LNCaP clone FGC (cell line): ENCODE measurements at regions not wholly inside any gene's neighbourhood (a gene's known extent, or its start where the extent isn't known, plus 50 kb on each side); places are given as distances from the start of the nearest gene placed in this dataset.

Experiments
- DNase-seq: peaks from one replicate; pipeline ENCODE4 v3.0.0-alpha.2; 2011; ENCODE audit warnings: low read depth
- H3K4me3 ChIP-seq: 2 replicates; pipeline ENCODE4 v1.5.1; 2011; ENCODE audit warnings: mild to moderate bottlenecking, low read depth, low read length, control low read depth
- TF ChIP-seq, protein P1 (sequence below): IDR thresholded peaks from 2 replicates; pipeline ENCODE4 v1.5.1; 2012; ENCODE audit warnings: mild to moderate bottlenecking; ENCODE audit not compliant: control insufficient read depth, insufficient read depth; ENCODE audit errors: extremely low read depth

DNA sequence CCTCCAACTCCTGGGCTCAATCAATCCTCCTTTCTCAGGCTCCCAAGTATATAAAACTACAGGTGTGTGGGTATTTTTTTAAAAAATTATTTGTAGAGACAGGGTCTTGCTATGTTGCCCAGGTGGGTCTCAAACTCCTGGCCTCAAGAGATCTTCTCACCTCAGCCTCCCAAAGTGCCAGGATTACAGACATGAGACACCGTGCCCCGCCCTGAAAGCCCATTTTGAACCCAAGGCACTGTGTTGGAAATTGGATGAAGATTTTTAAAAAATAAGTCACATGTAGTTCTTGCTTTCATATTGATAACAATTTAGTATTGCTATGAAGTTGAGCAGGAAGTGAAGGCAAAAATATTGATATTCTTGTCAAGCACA, 472.5 kb upstream of the TNP1 start:
- TF ChIP-seq, protein P1, sequence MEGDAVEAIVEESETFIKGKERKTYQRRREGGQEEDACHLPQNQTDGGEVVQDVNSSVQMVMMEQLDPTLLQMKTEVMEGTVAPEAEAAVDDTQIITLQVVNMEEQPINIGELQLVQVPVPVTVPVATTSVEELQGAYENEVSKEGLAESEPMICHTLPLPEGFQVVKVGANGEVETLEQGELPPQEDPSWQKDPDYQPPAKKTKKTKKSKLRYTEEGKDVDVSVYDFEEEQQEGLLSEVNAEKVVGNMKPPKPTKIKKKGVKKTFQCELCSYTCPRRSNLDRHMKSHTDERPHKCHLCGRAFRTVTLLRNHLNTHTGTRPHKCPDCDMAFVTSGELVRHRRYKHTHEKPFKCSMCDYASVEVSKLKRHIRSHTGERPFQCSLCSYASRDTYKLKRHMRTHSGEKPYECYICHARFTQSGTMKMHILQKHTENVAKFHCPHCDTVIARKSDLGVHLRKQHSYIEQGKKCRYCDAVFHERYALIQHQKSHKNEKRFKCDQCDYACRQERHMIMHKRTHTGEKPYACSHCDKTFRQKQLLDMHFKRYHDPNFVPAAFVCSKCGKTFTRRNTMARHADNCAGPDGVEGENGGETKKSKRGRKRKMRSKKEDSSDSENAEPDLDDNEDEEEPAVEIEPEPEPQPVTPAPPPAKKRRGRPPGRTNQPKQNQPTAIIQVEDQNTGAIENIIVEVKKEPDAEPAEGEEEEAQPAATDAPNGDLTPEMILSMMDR, result no peak
- no peak overlapping the region for H3K4me3 ChIP-seq

DNA sequence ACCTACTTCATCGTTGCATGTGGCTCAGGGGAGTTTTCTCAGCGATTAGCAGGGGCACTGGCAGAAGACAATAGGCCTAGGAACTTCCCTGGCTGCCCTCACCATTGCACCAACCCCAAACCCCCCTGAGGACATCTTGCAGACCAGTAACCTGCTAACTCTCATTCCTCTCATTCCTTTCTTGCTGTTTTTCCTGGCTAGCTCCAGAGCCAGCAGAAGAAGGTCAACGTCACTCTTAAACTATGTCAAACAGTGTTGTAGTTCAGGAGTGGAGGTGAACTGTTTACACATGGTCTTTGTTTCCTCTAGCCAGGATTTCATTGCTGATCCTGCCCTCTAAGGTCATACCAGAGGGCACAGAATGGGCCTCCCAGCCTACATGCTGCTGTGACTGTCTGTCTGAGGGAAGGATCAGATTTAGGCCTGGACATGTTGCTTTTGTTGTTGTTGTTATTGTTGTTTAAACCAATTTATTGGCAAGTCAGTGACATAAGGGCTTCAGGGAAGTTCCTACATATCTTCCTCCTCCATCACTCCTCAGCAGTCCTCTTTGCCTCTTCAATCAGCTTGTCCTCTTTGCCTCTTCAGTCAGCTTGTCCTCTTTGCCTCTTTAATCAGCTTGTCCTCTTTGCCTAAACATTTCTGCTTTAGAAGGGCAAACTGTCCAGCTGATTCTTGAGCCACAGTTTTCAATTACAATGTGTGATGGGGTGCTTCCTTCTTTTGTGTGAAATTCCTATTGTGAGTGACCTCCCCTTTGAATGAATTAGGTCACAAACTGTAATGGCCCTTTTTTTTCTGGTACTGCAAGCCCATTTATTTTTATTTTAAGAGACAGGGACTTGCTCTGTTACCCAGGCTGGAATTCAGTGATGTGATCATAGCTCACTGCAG, 471.9 kb upstream of the TNP1 start:
- DNase-seq, result no peak
- H3K4me3 ChIP-seq, result no peak overlapping the region
- TF ChIP-seq, protein P1, result no peak

More for the DNA sequence above, 472.5 kb upstream of the TNP1 start:
- DNase-seq, result no peak

DNA sequence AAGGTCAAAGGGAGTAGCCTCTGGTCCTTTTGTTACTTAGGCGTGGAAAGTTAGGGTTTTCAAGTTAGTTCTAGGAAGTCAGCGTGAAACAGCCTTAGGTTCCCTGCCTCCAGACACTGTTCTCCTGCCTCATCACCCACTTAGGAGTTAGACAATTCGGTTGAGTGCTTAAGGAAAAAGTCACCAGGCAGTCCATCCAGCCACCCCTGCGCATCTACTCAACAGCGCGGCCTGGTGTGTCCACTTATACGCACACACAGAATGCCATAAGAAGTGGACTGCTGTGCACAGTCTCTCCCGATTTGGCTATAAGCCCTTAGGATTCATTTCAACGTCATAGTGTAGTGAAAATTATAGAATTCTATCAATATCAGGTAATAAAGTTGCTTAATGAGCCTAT, 470.8 kb upstream of the TNP1 start:
- no peak overlapping the region for H3K4me3 ChIP-seq
- no peak for DNase-seq
- TF ChIP-seq, protein P1, result no peak

DNA sequence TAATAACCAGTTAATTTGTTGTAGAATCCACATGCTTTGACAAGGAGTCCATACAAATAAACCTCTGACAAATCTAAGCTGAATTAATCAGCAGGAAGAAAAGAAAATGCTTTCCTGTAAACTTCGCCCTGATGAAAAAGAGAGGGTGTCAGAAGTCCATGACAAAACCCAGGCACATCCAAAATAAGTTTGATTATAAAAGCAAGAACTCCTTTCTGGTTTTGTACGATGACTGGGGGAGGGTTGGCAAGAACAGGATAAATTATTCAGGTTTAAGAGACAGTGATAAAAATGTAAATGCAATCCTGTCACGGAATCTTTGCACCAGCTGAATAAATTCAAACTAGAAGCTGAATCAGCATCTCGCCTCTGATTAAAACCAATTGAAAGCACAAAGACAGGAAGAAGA, 469.2 kb upstream of the TNP1 start:
- TF ChIP-seq, protein P1, result no peak
- no peak for DNase-seq
- H3K4me3 ChIP-seq, result no peak overlapping the region

DNA sequence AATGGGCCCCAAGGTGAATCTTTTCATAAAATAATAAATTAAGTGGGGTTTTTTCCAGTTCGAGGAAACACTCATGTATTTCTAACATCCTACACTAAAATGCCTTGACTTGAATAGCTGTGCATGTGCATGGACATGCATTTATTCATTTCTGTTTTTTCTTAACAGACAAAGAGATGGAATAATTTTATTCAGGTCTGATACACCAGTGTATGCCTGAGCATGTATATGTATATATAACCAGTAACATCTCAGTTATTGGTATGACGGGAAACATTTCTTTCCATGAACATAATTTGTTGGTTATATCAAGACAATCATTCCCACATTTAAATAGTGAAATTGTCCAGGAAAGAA, 468.7 kb upstream of the TNP1 start:
- DNase-seq, result no peak
- TF ChIP-seq, protein P1, result no peak
- H3K4me3 ChIP-seq, result no peak overlapping the region

DNA sequence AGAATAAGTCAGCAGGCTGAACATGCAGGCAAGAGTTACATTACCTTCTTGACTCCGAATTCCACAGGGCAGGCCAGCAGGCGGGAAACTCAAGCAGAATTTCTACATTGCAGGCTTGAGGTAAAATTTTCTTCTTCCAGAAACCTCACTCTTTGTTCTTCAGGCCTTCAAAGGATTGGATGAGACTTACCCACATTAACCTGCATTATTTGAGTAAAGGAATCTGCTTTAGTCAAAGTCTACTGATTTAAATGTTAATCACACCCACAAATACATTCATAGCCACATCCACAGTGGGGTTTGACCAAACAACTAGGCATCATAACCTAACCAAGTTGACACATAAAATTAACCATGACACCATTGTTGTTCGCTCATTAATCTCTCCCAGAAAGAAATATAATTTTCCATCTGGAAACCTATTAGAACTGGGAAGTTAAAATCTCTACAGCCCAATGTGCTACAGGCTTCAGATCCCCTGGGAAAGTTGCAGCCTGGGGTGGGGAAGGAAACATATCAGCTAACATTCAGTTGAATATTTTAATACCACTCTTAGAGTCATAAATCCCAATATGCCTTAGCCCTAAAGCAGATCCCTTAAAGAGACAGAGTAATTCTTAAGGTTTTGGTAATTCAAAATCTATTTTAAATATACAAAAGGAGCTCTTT, 468.2 kb upstream of the TNP1 start:
- no peak for DNase-seq
- TF ChIP-seq, protein P1, result no peak
- H3K4me3 ChIP-seq, result no peak overlapping the region
